ENCODE measurements at regions not wholly inside any gene's neighbourhood (a gene's known extent, or its start where the extent isn't known, plus 50 kb on each side); places are given as distances from the start of the nearest gene placed in this dataset.
"Not testable (repeated sequence)": the region's sequence is repeated elsewhere in the genome, so short reads cannot be mapped to it uniquely, and the experiment has no call there.

GRCh38 chr12:75882421-75882820, 149.2 kb downstream of the PHLDA1 start:
- intact Hi-C loops (cut with DNase I), result no loop called here
- no peak for DNase-seq (ENCODE audit: missing footprints)
- no peak for ATAC-seq

- no peak for ATAC-seq
- no peak for DNase-seq (ENCODE audit: missing footprints)
- intact Hi-C loops (cut with DNase I), result no loop called here
These were observed 149.7 kb downstream of the PHLDA1 start for GRCh38 chr12:75881920-75882319.

- no peak for DNase-seq (ENCODE audit: missing footprints)
- intact Hi-C loops (cut with DNase I), result no loop called here
These were observed 153.6 kb downstream of the PHLDA1 start for GRCh38 chr12:75877763-75878621.

GRCh38 chr12:75876832-75877762, 154.5 kb downstream of the PHLDA1 start:
- no peak for ATAC-seq
- intact Hi-C loops (cut with DNase I), result no loop called here
- DNase-seq (ENCODE audit: missing footprints), result no peak

More at GRCh38 chr12:75877763-75878621, 153.6 kb downstream of the PHLDA1 start:
- ATAC-seq, result no peak

GRCh38 chr12:75874441-75874840, 157.1 kb downstream of the PHLDA1 start:
- DNase-seq (ENCODE audit: missing footprints) (no peak), ATAC-seq (no peak)
- intact Hi-C loops (cut with DNase I), result no loop called here

- DNase-seq (ENCODE audit: missing footprints) (no peak), ATAC-seq (no peak)
- intact Hi-C loops (cut with DNase I), result no loop called here
These were observed 158.8 kb downstream of the PHLDA1 start for GRCh38 chr12:75872762-75873161.

GRCh38 chr12:75870878-75871277, 160.7 kb downstream of the PHLDA1 start:
- no peak for DNase-seq (ENCODE audit: missing footprints)
- no peak for ATAC-seq
- intact Hi-C loops (cut with DNase I), result no loop called here

GRCh38 chr12:75868501-75868900, 163.1 kb downstream of the PHLDA1 start:
- intact Hi-C loops (cut with DNase I), result no loop called here
- ATAC-seq (peak; percentile 64), DNase-seq (ENCODE audit: missing footprints) (no peak)

- intact Hi-C loops (cut with DNase I), result no loop called here
- ATAC-seq, result no peak
- no peak for DNase-seq (ENCODE audit: missing footprints)
These were observed 166.3 kb downstream of the PHLDA1 start for GRCh38 chr12:75865315-75865714.

- intact Hi-C loops (cut with DNase I), result no loop called here
- no peak for DNase-seq (ENCODE audit: missing footprints)
- ATAC-seq, result no peak
These were observed 167.4 kb downstream of the PHLDA1 start for GRCh38 chr12:75864161-75864560.

GRCh38 chr12:75863533-75863932, 168.0 kb downstream of the PHLDA1 start:
- ATAC-seq, result no peak
- DNase-seq (ENCODE audit: missing footprints), result no peak
- intact Hi-C loops (cut with DNase I), result no loop called here

- ATAC-seq (no peak), DNase-seq (ENCODE audit: missing footprints) (no peak)
- intact Hi-C loops (cut with DNase I), result no loop called here
These were observed 168.7 kb downstream of the PHLDA1 start for GRCh38 chr12:75862692-75863471.

GRCh38 chr12:75859868-75860267, 171.7 kb downstream of the PHLDA1 start:
- intact Hi-C loops (cut with DNase I), result no loop called here
- ATAC-seq (no peak), DNase-seq (ENCODE audit: missing footprints) (no peak)

GRCh38 chr12:75856235-75856634, 175.3 kb downstream of the PHLDA1 start:
- DNase-seq (ENCODE audit: missing footprints), result no peak
- intact Hi-C loops (cut with DNase I), result no loop called here
- peak; percentile 73 for ATAC-seq

GRCh38 chr12:75855360-75855759, 176.2 kb downstream of the PHLDA1 start:
- ATAC-seq (no peak), DNase-seq (ENCODE audit: missing footprints) (no peak)
- intact Hi-C loops (cut with DNase I), result no loop called here

GRCh38 chr12:75854681-75855309, 176.8 kb downstream of the PHLDA1 start:
- intact Hi-C loops (cut with DNase I), result no loop called here
- no peak for DNase-seq (ENCODE audit: missing footprints)
- ATAC-seq, result peak; percentile 58

- ATAC-seq; DNase-seq (ENCODE audit: missing footprints); intact Hi-C loops (cut with DNase I): not testable (repeated sequence)
These were observed 177.4 kb downstream of the PHLDA1 start for GRCh38 chr12:75854137-75854536.

- ATAC-seq, result no peak
- intact Hi-C loops (cut with DNase I), result no loop called here
- no peak for DNase-seq (ENCODE audit: missing footprints)
These were observed 177.9 kb downstream of the PHLDA1 start for GRCh38 chr12:75853626-75854025.

GRCh38 chr12:75852956-75853355, 178.6 kb downstream of the PHLDA1 start:
- ATAC-seq (no peak), DNase-seq (ENCODE audit: missing footprints) (no peak)
- intact Hi-C loops (cut with DNase I), result no loop called here

Measured in Right ventricle myocardium inferior (tissue), 1 donor.